Retina (tissue), 1 donor: ENCODE measurements at regions not wholly inside any gene's neighbourhood (a gene's known extent, or its start where the extent isn't known, plus 50 kb on each side); places are given as distances from the start of the nearest gene placed in this dataset.

Experiments
- DNase-seq: peaks from one replicate; pipeline ENCODE4 v3.0.0-alpha.2; 2016

- DNase-seq = no peak
These were observed 324.4 kb downstream of the CENPC start for GRCh38 chr4:67220861-67221260.

- DNase-seq = no peak
These were observed 326.4 kb downstream of the CENPC start for GRCh38 chr4:67218883-67219282.

GRCh38 chr4:67207941-67208441, 337.3 kb downstream of the CENPC start:
- DNase-seq = no peak

GRCh38 chr4:67204441-67204840, 340.9 kb downstream of the CENPC start:
- DNase-seq = no peak

- DNase-seq = no peak
These were observed 344.0 kb downstream of the CENPC start for GRCh38 chr4:67201334-67201733.

GRCh38 chr4:67198727-67199126, 346.6 kb downstream of the CENPC start:
- DNase-seq = no peak

- no peak for DNase-seq
These were observed 377.5 kb downstream of the CENPC start for GRCh38 chr4:67167849-67168248.

- DNase-seq = no peak
These were observed 382.6 kb downstream of the CENPC start for GRCh38 chr4:67162690-67163089.

GRCh38 chr4:67161311-67161710, 384.0 kb downstream of the CENPC start:
- no peak for DNase-seq

GRCh38 chr4:67160394-67160793, 384.9 kb downstream of the CENPC start:
- DNase-seq = peak; percentile 64

GRCh38 chr4:67158666-67159065, 386.6 kb downstream of the CENPC start:
- no peak for DNase-seq

GRCh38 chr4:67152976-67153375, 392.3 kb downstream of the CENPC start:
- no peak for DNase-seq

- no peak for DNase-seq
These were observed 393.6 kb downstream of the CENPC start for GRCh38 chr4:67151376-67152343.

- no peak for DNase-seq
These were observed 403.7 kb downstream of the CENPC start for GRCh38 chr4:67141586-67141985.

- DNase-seq = no peak
These were observed 410.7 kb downstream of the CENPC start for GRCh38 chr4:67134616-67135015.

GRCh38 chr4:67133162-67133561, 412.1 kb downstream of the CENPC start:
- no peak for DNase-seq

GRCh38 chr4:67131224-67131623, 414.1 kb downstream of the CENPC start:
- DNase-seq = no peak

GRCh38 chr4:67130411-67130810, 414.9 kb downstream of the CENPC start:
- no peak for DNase-seq

- no peak for DNase-seq
These were observed 418.7 kb downstream of the CENPC start for GRCh38 chr4:67126570-67126969.

- no peak for DNase-seq
These were observed 419.4 kb downstream of the CENPC start for GRCh38 chr4:67125636-67126514.

- DNase-seq = no peak
These were observed 420.6 kb downstream of the CENPC start for GRCh38 chr4:67124716-67125115.

GRCh38 chr4:67122029-67122428, 423.3 kb downstream of the CENPC start:
- DNase-seq = no peak

- DNase-seq = no peak
These were observed 424.9 kb downstream of the CENPC start for GRCh38 chr4:67120369-67120768.

GRCh38 chr4:67109276-67109675, 436.0 kb downstream of the CENPC start:
- DNase-seq = no peak
